ENCODE measurements at regions not wholly inside any gene's neighbourhood (a gene's known extent, or its start where the extent isn't known, plus 50 kb on each side); places are given as distances from the start of the nearest gene placed in this dataset.

DNA sequence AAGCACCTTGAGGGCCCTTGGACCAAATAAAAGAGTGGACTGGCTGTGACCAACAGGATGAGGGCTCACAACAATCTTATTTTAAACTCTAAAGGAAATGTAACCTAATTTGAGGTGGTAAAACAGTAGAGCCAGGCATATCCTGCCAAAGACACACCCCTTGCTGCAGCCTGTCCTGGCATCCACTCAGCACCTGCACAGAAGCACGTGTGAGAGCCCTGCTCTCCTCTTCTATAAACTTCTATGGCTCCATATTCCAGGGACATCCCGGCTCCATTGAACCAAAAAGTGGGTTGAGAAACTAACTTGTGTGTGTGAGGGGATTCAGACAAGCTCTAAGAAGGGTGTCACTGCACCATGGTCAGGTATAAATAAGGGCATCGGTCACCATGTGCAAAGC, 190.9 kb upstream of the CHRNA7 start:
- no peak overlapping the region for H3K4me3 ChIP-seq (ENCODE audit: low read depth, low read length)
- no peaks in the 10 kb centered on the region; the same call in 1 of the 2 replicates for H3K4me1 ChIP-seq (ENCODE audit: control insufficient read depth, insufficient read depth, low read length)
- ChIA-PET CTCF (no interaction called here), POLR2A (no interaction called here)
- no peak overlapping the region for H3K27ac ChIP-seq (ENCODE audit: extremely low read depth, low read depth, low read length)
- TF ChIP-seq KLF8 (tag by site-specific recombination; IDR thresholded peaks at IDR 0.05) (no peak), ZNF114 (tag by site-specific recombination; IDR thresholded peaks at IDR 0.05) (no peak), OVOL3 (tag by site-specific recombination; IDR thresholded peaks at IDR 0.05) (no peak), ZNF366 (tag by site-specific recombination; conservative IDR thresholded peaks at IDR 0.05) (no peak), ZNF274 (IDR thresholded peaks at IDR 0.05; ENCODE audit: low read length) (no peak), ZNF274 (tag by site-specific recombination; IDR thresholded peaks at IDR 0.05; ENCODE audit: borderline replicate concordance) (no peak), ZNF19 (tag by site-specific recombination; IDR thresholded peaks at IDR 0.05; ENCODE audit: low read depth) (no peak), ZBTB21 (tag by site-specific recombination; IDR thresholded peaks at IDR 0.05) (no peak)
- TF ChIP-seq, protein P1, sequence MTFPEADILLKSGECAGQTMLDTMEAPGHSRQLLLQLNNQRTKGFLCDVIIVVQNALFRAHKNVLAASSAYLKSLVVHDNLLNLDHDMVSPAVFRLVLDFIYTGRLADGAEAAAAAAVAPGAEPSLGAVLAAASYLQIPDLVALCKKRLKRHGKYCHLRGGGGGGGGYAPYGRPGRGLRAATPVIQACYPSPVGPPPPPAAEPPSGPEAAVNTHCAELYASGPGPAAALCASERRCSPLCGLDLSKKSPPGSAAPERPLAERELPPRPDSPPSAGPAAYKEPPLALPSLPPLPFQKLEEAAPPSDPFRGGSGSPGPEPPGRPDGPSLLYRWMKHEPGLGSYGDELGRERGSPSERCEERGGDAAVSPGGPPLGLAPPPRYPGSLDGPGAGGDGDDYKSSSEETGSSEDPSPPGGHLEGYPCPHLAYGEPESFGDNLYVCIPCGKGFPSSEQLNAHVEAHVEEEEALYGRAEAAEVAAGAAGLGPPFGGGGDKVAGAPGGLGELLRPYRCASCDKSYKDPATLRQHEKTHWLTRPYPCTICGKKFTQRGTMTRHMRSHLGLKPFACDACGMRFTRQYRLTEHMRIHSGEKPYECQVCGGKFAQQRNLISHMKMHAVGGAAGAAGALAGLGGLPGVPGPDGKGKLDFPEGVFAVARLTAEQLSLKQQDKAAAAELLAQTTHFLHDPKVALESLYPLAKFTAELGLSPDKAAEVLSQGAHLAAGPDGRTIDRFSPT (tag by site-specific recombination; IDR thresholded peaks at IDR 0.05): no peak
- TF ChIP-seq, protein P2, sequence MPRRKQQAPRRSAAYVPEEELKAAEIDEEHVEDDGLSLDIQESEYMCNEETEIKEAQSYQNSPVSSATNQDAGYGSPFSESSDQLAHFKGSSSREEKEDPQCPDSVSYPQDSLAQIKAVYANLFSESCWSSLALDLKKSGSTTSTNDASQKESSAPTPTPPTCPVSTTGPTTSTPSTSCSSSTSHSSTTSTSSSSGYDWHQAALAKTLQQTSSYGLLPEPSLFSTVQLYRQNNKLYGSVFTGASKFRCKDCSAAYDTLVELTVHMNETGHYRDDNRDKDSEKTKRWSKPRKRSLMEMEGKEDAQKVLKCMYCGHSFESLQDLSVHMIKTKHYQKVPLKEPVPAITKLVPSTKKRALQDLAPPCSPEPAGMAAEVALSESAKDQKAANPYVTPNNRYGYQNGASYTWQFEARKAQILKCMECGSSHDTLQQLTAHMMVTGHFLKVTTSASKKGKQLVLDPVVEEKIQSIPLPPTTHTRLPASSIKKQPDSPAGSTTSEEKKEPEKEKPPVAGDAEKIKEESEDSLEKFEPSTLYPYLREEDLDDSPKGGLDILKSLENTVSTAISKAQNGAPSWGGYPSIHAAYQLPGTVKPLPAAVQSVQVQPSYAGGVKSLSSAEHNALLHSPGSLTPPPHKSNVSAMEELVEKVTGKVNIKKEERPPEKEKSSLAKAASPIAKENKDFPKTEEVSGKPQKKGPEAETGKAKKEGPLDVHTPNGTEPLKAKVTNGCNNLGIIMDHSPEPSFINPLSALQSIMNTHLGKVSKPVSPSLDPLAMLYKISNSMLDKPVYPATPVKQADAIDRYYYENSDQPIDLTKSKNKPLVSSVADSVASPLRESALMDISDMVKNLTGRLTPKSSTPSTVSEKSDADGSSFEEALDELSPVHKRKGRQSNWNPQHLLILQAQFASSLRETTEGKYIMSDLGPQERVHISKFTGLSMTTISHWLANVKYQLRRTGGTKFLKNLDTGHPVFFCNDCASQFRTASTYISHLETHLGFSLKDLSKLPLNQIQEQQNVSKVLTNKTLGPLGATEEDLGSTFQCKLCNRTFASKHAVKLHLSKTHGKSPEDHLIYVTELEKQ (tag by site-specific recombination; IDR thresholded peaks at IDR 0.05; ENCODE audit: borderline replicate concordance): no peak
- TF ChIP-seq, protein P3, sequence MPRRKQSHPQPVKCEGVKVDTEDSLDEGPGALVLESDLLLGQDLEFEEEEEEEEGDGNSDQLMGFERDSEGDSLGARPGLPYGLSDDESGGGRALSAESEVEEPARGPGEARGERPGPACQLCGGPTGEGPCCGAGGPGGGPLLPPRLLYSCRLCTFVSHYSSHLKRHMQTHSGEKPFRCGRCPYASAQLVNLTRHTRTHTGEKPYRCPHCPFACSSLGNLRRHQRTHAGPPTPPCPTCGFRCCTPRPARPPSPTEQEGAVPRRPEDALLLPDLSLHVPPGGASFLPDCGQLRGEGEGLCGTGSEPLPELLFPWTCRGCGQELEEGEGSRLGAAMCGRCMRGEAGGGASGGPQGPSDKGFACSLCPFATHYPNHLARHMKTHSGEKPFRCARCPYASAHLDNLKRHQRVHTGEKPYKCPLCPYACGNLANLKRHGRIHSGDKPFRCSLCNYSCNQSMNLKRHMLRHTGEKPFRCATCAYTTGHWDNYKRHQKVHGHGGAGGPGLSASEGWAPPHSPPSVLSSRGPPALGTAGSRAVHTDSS (tag by site-specific recombination; IDR thresholded peaks at IDR 0.05): no peak
- TF ChIP-seq, protein P4, sequence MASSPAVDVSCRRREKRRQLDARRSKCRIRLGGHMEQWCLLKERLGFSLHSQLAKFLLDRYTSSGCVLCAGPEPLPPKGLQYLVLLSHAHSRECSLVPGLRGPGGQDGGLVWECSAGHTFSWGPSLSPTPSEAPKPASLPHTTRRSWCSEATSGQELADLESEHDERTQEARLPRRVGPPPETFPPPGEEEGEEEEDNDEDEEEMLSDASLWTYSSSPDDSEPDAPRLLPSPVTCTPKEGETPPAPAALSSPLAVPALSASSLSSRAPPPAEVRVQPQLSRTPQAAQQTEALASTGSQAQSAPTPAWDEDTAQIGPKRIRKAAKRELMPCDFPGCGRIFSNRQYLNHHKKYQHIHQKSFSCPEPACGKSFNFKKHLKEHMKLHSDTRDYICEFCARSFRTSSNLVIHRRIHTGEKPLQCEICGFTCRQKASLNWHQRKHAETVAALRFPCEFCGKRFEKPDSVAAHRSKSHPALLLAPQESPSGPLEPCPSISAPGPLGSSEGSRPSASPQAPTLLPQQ (tag by site-specific recombination; IDR thresholded peaks at IDR 0.05): no peak
- no peaks in the 10 kb centered on the region for H3K36me3 ChIP-seq (ENCODE audit: control insufficient read depth in 2 of 2, insufficient read depth in 1 of 2, low read length in 2 of 2)
- H3K9me3 ChIP-seq (ENCODE audit: control insufficient read depth, insufficient read depth, low read depth, low read length): no peaks in the 10 kb centered on the region

DNA sequence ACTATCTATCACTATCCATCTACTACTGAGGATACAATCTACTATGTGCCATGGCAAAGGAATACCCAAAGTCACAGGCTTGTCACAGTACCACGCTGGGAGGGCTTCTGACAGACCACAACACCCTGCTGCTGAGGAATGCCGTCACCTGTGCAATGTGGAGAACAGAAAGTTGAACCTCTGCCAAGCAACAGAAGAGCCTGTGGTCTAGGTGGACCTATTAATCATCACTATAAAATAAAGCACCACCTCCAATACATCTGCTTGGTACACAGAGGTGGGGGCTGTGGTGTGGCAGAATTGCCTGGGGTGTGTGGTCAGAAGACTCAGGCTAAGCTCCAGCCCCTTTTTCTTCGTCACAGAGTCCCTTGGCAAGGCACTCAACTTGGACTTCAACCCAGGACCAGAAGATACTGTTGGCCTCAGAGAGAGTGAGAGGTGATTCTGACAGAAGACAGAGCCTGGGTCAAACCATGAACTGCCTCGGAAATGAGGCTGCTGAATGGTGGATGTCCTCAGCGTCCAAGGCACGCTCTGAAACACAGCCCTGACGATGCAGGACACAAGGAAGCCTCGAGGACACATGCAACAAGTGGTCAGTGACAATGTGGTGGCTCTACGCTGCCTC, 189.4 kb upstream of the CHRNA7 start:
- no peak overlapping the region for H3K4me3 ChIP-seq (ENCODE audit: low read depth, low read length)
- H3K9me3 ChIP-seq (ENCODE audit: control insufficient read depth, insufficient read depth, low read depth, low read length): no peaks in the 10 kb centered on the region
- TF ChIP-seq, protein P5, sequence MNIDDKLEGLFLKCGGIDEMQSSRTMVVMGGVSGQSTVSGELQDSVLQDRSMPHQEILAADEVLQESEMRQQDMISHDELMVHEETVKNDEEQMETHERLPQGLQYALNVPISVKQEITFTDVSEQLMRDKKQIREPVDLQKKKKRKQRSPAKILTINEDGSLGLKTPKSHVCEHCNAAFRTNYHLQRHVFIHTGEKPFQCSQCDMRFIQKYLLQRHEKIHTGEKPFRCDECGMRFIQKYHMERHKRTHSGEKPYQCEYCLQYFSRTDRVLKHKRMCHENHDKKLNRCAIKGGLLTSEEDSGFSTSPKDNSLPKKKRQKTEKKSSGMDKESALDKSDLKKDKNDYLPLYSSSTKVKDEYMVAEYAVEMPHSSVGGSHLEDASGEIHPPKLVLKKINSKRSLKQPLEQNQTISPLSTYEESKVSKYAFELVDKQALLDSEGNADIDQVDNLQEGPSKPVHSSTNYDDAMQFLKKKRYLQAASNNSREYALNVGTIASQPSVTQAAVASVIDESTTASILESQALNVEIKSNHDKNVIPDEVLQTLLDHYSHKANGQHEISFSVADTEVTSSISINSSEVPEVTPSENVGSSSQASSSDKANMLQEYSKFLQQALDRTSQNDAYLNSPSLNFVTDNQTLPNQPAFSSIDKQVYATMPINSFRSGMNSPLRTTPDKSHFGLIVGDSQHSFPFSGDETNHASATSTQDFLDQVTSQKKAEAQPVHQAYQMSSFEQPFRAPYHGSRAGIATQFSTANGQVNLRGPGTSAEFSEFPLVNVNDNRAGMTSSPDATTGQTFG (tag by site-specific recombination; IDR thresholded peaks at IDR 0.05; ENCODE audit: borderline replicate concordance): no peak
- TF ChIP-seq ZIC2 (tag by site-specific recombination; IDR thresholded peaks at IDR 0.05) (peak; percentile 25; the same call in 1 of the 2 replicates), SCRT2 (tag by site-specific recombination; IDR thresholded peaks at IDR 0.05) (peak; percentile 86), SCRT1 (tag by site-specific recombination; IDR thresholded peaks at IDR 0.05; ENCODE audit: borderline replicate concordance) (peak; percentile 30; the same call in 1 of the 2 replicates)
- TF ChIP-seq, protein P6, sequence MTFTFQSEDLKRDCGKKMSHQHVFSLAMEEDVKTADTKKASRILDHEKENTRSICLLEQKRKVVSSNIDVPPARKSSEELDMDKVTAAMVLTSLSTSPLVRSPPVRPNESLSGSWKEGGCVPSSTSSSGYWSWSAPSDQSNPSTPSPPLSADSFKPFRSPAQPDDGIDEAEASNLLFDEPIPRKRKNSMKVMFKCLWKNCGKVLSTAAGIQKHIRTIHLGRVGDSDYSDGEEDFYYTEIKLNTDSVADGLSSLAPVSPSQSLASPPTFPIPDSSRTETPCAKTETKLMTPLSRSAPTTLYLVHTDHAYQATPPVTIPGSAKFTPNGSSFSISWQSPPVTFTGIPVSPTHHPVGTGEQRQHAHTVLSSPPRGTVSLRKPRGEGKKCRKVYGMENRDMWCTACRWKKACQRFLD (tag by site-specific recombination; IDR thresholded peaks at IDR 0.05): no peak
- POLR2A ChIA-PET: no interaction called here
- H3K4me1 ChIP-seq (ENCODE audit: control insufficient read depth, insufficient read depth, low read length): no peaks in the 10 kb centered on the region; the same call in 1 of the 2 replicates
- H3K27ac ChIP-seq (ENCODE audit: extremely low read depth, low read depth, low read length): no peak overlapping the region
- CTCF ChIA-PET: no interaction called here
- H3K36me3 ChIP-seq (ENCODE audit: control insufficient read depth in 2 of 2, insufficient read depth in 1 of 2, low read length in 2 of 2): no peaks in the 10 kb centered on the region

Data from HEK293 (cell line).